Astrocyte (in vitro differentiated cells and primary cell): ENCODE measurements at regions not wholly inside any gene's neighbourhood (a gene's known extent, or its start where the extent isn't known, plus 50 kb on each side); places are given as distances from the start of the nearest gene placed in this dataset.
"Not testable (repeated sequence)": the region's sequence is repeated elsewhere in the genome, so short reads cannot be mapped to it uniquely, and the experiment has no call there.

Experiments used
- DNase-seq: peaks from one replicate; pipeline ENCODE4 v3.0.0-alpha.2; 2010; ENCODE audit warnings: low read depth
- FAIRE-seq: peaks from 2 replicates; lab custom pipeline; 2011; peaks lifted over from hg19 to GRCh38; lab: Jason Lieb, UNC
- H2AFZ ChIP-seq: 2 replicates; pipeline ENCODE4 v1.6.0; 2012; ENCODE audit warnings: low read depth, low read length, inconsistent platforms
- H3K27ac ChIP-seq: 2 replicates; pipeline ENCODE4 v1.5.1; 2011; ENCODE audit warnings: low read depth, low read length, inconsistent platforms
- H3K27me3 ChIP-seq: 2 replicates; pipeline ENCODE4 v1.6.0; 2011; ENCODE audit warnings: low read length, inconsistent platforms; ENCODE audit not compliant: insufficient read depth
- H3K36me3 ChIP-seq: 2 replicates; pipeline ENCODE4 v1.5.1; 2011; ENCODE audit warnings: low read length, inconsistent platforms; ENCODE audit not compliant: insufficient read depth
- H3K4me1 ChIP-seq: 2 replicates; pipeline ENCODE4 v1.5.1; 2011; ENCODE audit warnings: low read length, inconsistent platforms; ENCODE audit not compliant: insufficient read depth
- H3K4me2 ChIP-seq: 2 replicates; pipeline ENCODE4 v1.6.0; 2012; ENCODE audit warnings: low read length, inconsistent platforms
- H3K4me3 ChIP-seq: 2 replicates; pipeline ENCODE4 v1.5.1; 2011; ENCODE audit warnings: low read depth, mild to moderate bottlenecking, low read length, inconsistent platforms; ENCODE audit not compliant: insufficient read depth
- H3K79me2 ChIP-seq: 2 replicates; pipeline ENCODE4 v1.6.0; 2012; ENCODE audit warnings: mild to moderate bottlenecking, low read length, inconsistent platforms; ENCODE audit not compliant: insufficient read depth
- H3K9ac ChIP-seq: 2 replicates; pipeline ENCODE4 v1.6.0; 2012; ENCODE audit warnings: mild to moderate bottlenecking, low read length, inconsistent platforms
- H3K9me3 ChIP-seq: 2 replicates; pipeline ENCODE4 v1.5.1; 2012; ENCODE audit warnings: low read depth, mild to moderate bottlenecking, low read length, inconsistent platforms; ENCODE audit not compliant: insufficient read depth
- H4K20me1 ChIP-seq: 2 replicates; pipeline ENCODE4 v1.6.0; 2012; ENCODE audit warnings: low read length, inconsistent platforms; ENCODE audit not compliant: insufficient read depth
- H3K27ac Mint-ChIP-seq: one replicate; pipeline ENCODE4 v1.8.0; 2021; ENCODE audit warnings: mild to moderate bottlenecking, mixed read lengths; ENCODE audit not compliant: unreplicated experiment
- H3K27me3 Mint-ChIP-seq: one replicate; pipeline ENCODE4 v1.8.0; 2021; ENCODE audit warnings: low read depth, mixed read lengths; ENCODE audit not compliant: unreplicated experiment
- H3K36me3 Mint-ChIP-seq: one replicate; pipeline ENCODE4 v1.8.0; 2021; ENCODE audit warnings: low read depth, mixed read lengths; ENCODE audit not compliant: unreplicated experiment
- H3K4me1 Mint-ChIP-seq: one replicate; pipeline ENCODE4 v1.8.0; 2021; ENCODE audit warnings: low read depth, mixed read lengths; ENCODE audit not compliant: unreplicated experiment
- H3K4me3 Mint-ChIP-seq: one replicate; pipeline ENCODE4 v1.8.0; 2021; ENCODE audit warnings: mild to moderate bottlenecking, moderate library complexity, mixed read lengths; ENCODE audit not compliant: unreplicated experiment
- H3K9me3 Mint-ChIP-seq: one replicate; pipeline ENCODE4 v1.8.0; 2021; ENCODE audit warnings: mild to moderate bottlenecking, mixed read lengths; ENCODE audit not compliant: unreplicated experiment
- EZH2 ChIP-seq: IDR thresholded peaks from 2 replicates; pipeline ENCODE4 v1.6.1; 2012; ENCODE audit warnings: mild to moderate bottlenecking, low read length, inconsistent platforms; ENCODE audit not compliant: insufficient read depth
- TF ChIP-seq, protein P1 (sequence below): IDR thresholded peaks from 2 replicates; pipeline ENCODE4 v1.5.1; 2011; ENCODE audit warnings: low read depth, mild to moderate bottlenecking, inconsistent platforms, low read length, moderate library complexity; ENCODE audit not compliant: insufficient read depth

DNA sequence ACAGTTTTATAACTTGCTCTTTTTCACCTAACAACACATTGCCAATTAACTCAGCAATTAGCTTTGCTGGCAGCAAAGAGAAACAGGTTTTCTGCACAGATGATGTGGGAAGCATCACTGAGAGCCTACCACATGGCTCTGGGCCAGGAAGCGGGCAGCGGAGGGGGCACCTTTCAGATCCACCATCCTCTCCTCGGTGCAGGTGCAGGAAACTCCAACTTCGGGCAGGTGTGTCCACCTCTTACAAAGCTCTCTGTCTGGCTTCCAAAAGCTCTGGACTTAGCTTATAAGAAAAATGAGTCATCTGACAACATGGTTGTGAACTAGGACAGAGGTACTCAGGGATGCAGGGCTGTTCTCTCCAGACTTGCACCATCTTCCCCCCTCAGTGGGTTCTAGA, 77.0 kb downstream of the RPS6KA4 start:
- Histone ChIP-seq H3K4me3 (no peak overlapping the region), H3K4me2 (no peak overlapping the region), H3K4me1 (no peaks in the 10 kb centered on the region), H3K36me3 (no peaks in the 10 kb centered on the region), H3K9me3 (no peaks in the 10 kb centered on the region), H3K27ac (no peak overlapping the region), H4K20me1 (no peaks in the 10 kb centered on the region), H2AFZ (no peak overlapping the region), H3K79me2 (no peaks in the 10 kb centered on the region), H3K9ac (no peak overlapping the region), H3K27me3 (peaks cover 23% of the 10 kb centered on the region)
- H3K27me3 Mint-ChIP-seq, result peaks cover 42% of the 10 kb centered on the region
- H3K4me3 Mint-ChIP-seq, result no peak overlapping the region
- FAIRE-seq (no peak), DNase-seq (no peak)
- TF ChIP-seq, protein P1, sequence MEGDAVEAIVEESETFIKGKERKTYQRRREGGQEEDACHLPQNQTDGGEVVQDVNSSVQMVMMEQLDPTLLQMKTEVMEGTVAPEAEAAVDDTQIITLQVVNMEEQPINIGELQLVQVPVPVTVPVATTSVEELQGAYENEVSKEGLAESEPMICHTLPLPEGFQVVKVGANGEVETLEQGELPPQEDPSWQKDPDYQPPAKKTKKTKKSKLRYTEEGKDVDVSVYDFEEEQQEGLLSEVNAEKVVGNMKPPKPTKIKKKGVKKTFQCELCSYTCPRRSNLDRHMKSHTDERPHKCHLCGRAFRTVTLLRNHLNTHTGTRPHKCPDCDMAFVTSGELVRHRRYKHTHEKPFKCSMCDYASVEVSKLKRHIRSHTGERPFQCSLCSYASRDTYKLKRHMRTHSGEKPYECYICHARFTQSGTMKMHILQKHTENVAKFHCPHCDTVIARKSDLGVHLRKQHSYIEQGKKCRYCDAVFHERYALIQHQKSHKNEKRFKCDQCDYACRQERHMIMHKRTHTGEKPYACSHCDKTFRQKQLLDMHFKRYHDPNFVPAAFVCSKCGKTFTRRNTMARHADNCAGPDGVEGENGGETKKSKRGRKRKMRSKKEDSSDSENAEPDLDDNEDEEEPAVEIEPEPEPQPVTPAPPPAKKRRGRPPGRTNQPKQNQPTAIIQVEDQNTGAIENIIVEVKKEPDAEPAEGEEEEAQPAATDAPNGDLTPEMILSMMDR, result no peak
- no peak for TF ChIP-seq EZH2
- H3K27ac Mint-ChIP-seq, result no peak overlapping the region
- H3K36me3 Mint-ChIP-seq, result no peaks in the 10 kb centered on the region
- no peaks in the 10 kb centered on the region for H3K4me1 Mint-ChIP-seq
- peaks cover 5% of the 10 kb centered on the region for H3K9me3 Mint-ChIP-seq

DNA sequence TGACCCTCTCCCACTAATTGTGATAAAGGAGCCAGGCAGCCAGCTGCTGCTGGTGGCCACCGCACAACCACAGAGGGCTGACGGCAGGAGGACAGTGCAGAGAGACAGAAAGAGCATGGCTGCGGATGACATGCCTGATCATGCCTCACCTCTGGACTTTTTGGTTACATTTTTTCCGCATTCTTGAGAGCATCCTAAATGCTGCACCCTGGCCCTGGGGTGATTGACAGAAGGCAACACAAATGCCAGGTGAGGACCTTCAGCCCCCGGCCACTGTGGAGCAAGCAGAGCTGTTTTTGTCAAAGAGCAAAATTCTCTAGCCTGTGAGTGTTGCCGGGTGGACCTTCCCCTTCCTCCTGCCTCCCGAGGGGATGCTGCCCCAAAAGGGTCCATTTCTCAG, 78.5 kb downstream of the RPS6KA4 start:
- Histone ChIP-seq H3K79me2 (no peaks in the 10 kb centered on the region), H4K20me1 (no peaks in the 10 kb centered on the region), H3K9me3 (no peaks in the 10 kb centered on the region), H3K4me3 (no peak overlapping the region), H2AFZ (no peak overlapping the region), H3K36me3 (no peaks in the 10 kb centered on the region), H3K27me3 (peaks cover 16% of the 10 kb centered on the region), H3K4me2 (no peak overlapping the region), H3K4me1 (no peaks in the 10 kb centered on the region), H3K27ac (no peak overlapping the region), H3K9ac (no peak overlapping the region)
- Mint-ChIP-seq H3K4me3 (no peak overlapping the region), H3K27me3 (peaks cover 48% of the 10 kb centered on the region), H3K36me3 (no peaks in the 10 kb centered on the region), H3K4me1 (no peaks in the 10 kb centered on the region), H3K9me3 (peaks cover under 1% of the 10 kb centered on the region), H3K27ac (no peak overlapping the region)
- TF ChIP-seq, protein P1, result no peak
- no peak for TF ChIP-seq EZH2
- DNase-seq (no peak), FAIRE-seq (no peak)

DNA sequence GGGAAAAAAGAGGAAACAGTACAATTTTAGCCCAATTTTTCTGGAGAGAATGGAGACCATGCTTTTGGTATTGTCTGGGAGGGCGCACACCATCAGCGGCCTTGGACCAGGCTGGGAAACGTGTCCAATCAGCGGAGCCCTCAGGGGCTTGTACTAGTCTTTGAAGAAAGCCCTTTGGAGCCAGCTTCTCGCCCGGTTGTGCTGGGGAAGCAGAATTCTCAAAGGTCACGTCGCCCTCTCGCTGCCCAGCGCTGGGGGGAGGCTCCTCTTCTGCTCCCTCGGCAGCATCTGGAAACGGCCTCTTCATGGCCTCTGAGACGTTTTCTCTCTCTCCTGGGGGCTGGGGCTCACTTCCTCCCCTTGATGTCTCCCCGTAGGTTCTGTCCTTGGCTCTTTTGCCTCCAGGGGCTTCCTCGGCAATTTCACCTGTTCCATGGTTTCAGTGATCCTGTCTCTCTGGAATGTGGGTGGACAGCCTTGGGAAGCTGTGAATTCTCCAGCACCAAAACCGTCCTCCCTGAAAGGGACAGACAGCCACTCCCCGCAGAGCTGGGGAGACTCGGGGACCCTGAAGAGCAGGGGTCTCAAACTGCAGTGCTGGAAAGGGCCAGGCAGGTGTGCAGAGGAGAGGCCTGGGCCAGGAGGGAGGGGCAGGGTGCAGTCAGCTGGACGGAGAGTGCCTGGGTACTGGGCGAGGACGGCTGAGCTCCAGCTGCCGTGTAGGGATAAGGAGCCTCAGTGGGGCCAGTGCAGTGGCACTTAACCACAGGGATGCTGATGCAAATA, 80.2 kb downstream of the RPS6KA4 start:
- Mint-ChIP-seq H3K27ac (no peak overlapping the region), H3K4me1 (no peaks in the 10 kb centered on the region), H3K4me3 (no peak overlapping the region), H3K9me3 (no peaks in the 10 kb centered on the region), H3K36me3 (no peaks in the 10 kb centered on the region), H3K27me3 (peaks cover 54% of the 10 kb centered on the region)
- Histone ChIP-seq H3K9ac (no peak overlapping the region), H3K27me3 (peaks cover 25% of the 10 kb centered on the region), H3K36me3 (no peaks in the 10 kb centered on the region), H4K20me1 (no peaks in the 10 kb centered on the region), H3K4me2 (no peak overlapping the region), H3K4me3 (no peak overlapping the region), H3K9me3 (no peaks in the 10 kb centered on the region), H3K27ac (no peak overlapping the region), H2AFZ (no peak overlapping the region), H3K79me2 (no peaks in the 10 kb centered on the region), H3K4me1 (no peaks in the 10 kb centered on the region)
- TF ChIP-seq EZH2, result no peak
- TF ChIP-seq, protein P1, result no peak
- DNase-seq (no peak), FAIRE-seq (no peak)

DNA sequence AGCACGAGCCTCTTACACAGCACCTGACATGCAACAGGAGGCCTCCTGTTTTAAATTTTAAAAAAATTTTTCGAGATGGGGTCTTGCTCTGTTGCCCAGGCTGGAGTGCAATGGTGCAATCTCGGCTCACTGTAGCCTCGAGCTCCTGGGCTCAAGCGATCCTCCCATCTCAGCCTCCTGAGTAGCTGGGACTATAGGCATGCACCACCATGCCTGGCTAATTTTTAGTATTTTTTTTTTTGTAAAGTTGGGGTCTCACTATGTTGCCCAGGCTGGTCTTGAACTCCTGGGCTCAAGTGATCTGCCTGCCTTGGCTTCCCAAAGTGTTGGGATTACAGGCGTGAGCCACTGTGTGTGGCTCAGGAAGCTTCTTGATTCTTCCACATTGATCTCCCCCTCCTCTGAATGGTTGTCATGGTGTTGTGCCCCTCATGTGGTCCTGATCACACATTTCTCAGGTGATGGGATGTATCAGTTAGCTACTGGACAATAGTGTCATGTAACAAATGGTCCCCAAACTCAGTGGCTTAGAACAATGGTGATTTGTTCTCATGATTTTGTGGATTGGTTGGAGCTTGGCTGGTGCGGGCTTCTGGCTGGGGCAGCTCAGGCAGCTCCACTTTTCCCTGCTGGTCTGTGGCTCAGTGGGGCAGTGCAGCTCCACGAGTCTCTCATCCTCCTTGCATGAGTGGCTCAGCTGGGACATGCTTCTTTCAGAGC, 81.0 kb downstream of the RPS6KA4 start:
- H3K27ac ChIP-seq, H3K4me3 ChIP-seq, H3K4me3 Mint-ChIP-seq, FAIRE-seq, H3K4me1 Mint-ChIP-seq, H3K36me3 Mint-ChIP-seq, H2AFZ ChIP-seq, H3K27ac Mint-ChIP-seq, H3K4me2 ChIP-seq, H4K20me1 ChIP-seq, H3K79me2 ChIP-seq, DNase-seq, H3K36me3 ChIP-seq, H3K9me3 Mint-ChIP-seq, H3K9me3 ChIP-seq, H3K4me1 ChIP-seq, H3K9ac ChIP-seq: not testable (repeated sequence)
- H3K27me3 ChIP-seq, result peaks cover 19% of the 10 kb centered on the region
- H3K27me3 Mint-ChIP-seq, result peaks cover 48% of the 10 kb centered on the region
